ENCODE measurements at regions not wholly inside any gene's neighbourhood (a gene's known extent, or its start where the extent isn't known, plus 50 kb on each side); places are given as distances from the start of the nearest gene placed in this dataset.

DNA sequence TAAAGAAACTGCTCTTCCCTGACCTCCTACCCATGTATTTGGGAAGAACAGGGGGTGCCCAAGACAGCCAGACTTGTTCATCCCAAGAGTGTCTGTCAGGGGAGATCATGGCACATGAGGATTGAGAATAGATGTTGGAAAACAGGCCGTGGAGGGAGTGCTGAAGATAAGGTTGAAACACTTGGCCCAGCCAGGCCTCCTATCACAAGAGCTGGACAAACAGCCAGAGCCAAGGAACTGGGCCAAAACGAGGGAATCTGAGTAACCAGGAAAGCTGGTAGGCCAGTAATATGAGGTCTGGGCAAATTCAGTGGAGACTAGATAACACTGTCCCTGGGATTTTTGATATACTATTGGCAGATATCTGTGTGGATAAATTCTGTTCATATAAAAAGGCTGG, 161.7 kb downstream of the TMX1 start:
- POLR2A ChIA-PET = no interaction called here
- no peaks in the 10 kb centered on the region; the same call in none of the 2 replicates for H3K79me2 ChIP-seq (ENCODE audit: insufficient read depth)
- no peaks in the 10 kb centered on the region for H3K27me3 ChIP-seq (ENCODE audit: insufficient read depth)
- no peak for DNase-seq
- no peaks in the 10 kb centered on the region for H3K36me3 ChIP-seq (replicated peaks in 1 of 2; ENCODE audit: control insufficient read depth in 1 of 2, insufficient read depth in 2 of 2, low read length in 1 of 2)
- no peaks in the 10 kb centered on the region for H3K9me3 ChIP-seq
- no peak overlapping the region for H3K4me2 ChIP-seq
- CTCF ChIA-PET = no interaction called here
- H3K4me1 ChIP-seq (ENCODE audit: control insufficient read depth in 1 of 2, insufficient read depth in 2 of 2, low read depth in 1 of 2, low read length in 1 of 2) = peaks cover 7 to 24% of the 10 kb centered on the region in 2 experiments
- WGBS (ENCODE audit: low lambda C conversion rate) = 82% methylated on average over 2 of the region's 2 CpGs
- no peak overlapping the region for H2AFZ ChIP-seq (ENCODE audit: low read depth)
- no peak for TF ChIP-seq GABPA (IDR thresholded peaks at IDR 0.05; ENCODE audit: low read depth)
- TF ChIP-seq SMC3 (IDR thresholded peaks at IDR 0.05; ENCODE audit: low read depth, low read length) = no peak
- no peak for TF ChIP-seq YY1 (IDR thresholded peaks at IDR 0.05; ENCODE audit: low read depth)
- TF ChIP-seq SIN3A (IDR thresholded peaks at IDR 0.05; ENCODE audit: borderline replicate concordance, low read depth, low read length) = no peak
- no peak overlapping the region for H3K27ac ChIP-seq (ENCODE audit: low read depth in 2 of 2, low read length in 1 of 2)
- peaks cover 28% of the 10 kb centered on the region for H3F3A ChIP-seq (replicated peaks; ENCODE audit: insufficient read depth)
- no peak overlapping the region for H3K4me3 ChIP-seq (ENCODE audit: low read depth in 2 of 2, low read length in 1 of 2)
- H3K9me2 ChIP-seq = no peaks in the 10 kb centered on the region
- H3K9ac ChIP-seq = no peak overlapping the region
- no peaks in the 10 kb centered on the region for H4K20me1 ChIP-seq (ENCODE audit: insufficient read depth)

- Histone ChIP-seq H3K27me3 (ENCODE audit: insufficient read depth) (no peaks in the 10 kb centered on the region), H3K9ac (no peak overlapping the region), H2AFZ (ENCODE audit: low read depth) (no peak overlapping the region), H3K4me2 (no peak overlapping the region), H4K20me1 (ENCODE audit: insufficient read depth) (no peaks in the 10 kb centered on the region), H3K36me3 (replicated peaks in 1 of 2; ENCODE audit: control insufficient read depth in 1 of 2, insufficient read depth in 2 of 2, low read length in 1 of 2) (no peaks in the 10 kb centered on the region), H3K27ac (ENCODE audit: low read depth in 2 of 2, low read length in 1 of 2) (no peak overlapping the region), H3K9me2 (no peaks in the 10 kb centered on the region), H3K4me3 (ENCODE audit: low read depth in 2 of 2, low read length in 1 of 2) (no peak overlapping the region), H3K79me2 (ENCODE audit: insufficient read depth) (no peaks in the 10 kb centered on the region; the same call in 1 of the 2 replicates), H3F3A (replicated peaks; ENCODE audit: insufficient read depth) (no peaks in the 10 kb centered on the region), H3K9me3 (no peaks in the 10 kb centered on the region), H3K4me1 (ENCODE audit: control insufficient read depth in 1 of 2, insufficient read depth in 2 of 2, low read depth in 1 of 2, low read length in 1 of 2) (no peaks in the 10 kb centered on the region; a peak in 1 of 4 replicates)
- POLR2A ChIA-PET = no interaction called here
- no peak for DNase-seq
- 87% methylated on average over 3 of the region's 3 CpGs for WGBS (ENCODE audit: low lambda C conversion rate)
- CTCF ChIA-PET = no interaction called here
- no peak for TF ChIP-seq JUND (IDR thresholded peaks at IDR 0.05)
- TF ChIP-seq ELF1 (IDR thresholded peaks at IDR 0.05) = no peak
- TF ChIP-seq GABPA (IDR thresholded peaks at IDR 0.05; ENCODE audit: low read depth) = no peak
- TF ChIP-seq GATA2 (CRISPR knock-in tag; IDR thresholded peaks at IDR 0.05) = no peak
- TF ChIP-seq REST (IDR thresholded peaks at IDR 0.05; ENCODE audit: low read depth, low read length) = no peak
- no peak for TF ChIP-seq EZH2phosphoT487 (IDR thresholded peaks at IDR 0.05; ENCODE audit: borderline replicate concordance, low read depth)
- no peak for TF ChIP-seq FOSL2 (IDR thresholded peaks at IDR 0.05; ENCODE audit: borderline replicate concordance, low read depth)
- no peak for TF ChIP-seq MEF2A (IDR thresholded peaks at IDR 0.05; ENCODE audit: borderline replicate concordance, low read depth)
- no peak for TF ChIP-seq NFIC (IDR thresholded peaks at IDR 0.05; ENCODE audit: borderline replicate concordance)
- no peak for TF ChIP-seq TAF1 (IDR thresholded peaks at IDR 0.05; ENCODE audit: borderline replicate concordance, low read depth, low read length)
- TF ChIP-seq, protein P1, sequence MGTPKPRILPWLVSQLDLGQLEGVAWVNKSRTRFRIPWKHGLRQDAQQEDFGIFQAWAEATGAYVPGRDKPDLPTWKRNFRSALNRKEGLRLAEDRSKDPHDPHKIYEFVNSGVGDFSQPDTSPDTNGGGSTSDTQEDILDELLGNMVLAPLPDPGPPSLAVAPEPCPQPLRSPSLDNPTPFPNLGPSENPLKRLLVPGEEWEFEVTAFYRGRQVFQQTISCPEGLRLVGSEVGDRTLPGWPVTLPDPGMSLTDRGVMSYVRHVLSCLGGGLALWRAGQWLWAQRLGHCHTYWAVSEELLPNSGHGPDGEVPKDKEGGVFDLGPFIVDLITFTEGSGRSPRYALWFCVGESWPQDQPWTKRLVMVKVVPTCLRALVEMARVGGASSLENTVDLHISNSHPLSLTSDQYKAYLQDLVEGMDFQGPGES (IDR thresholded peaks at IDR 0.05; ENCODE audit: low read depth, low read length) = no peak
- TF ChIP-seq SIN3A (IDR thresholded peaks at IDR 0.05; ENCODE audit: borderline replicate concordance, low read depth, low read length) = no peak
- no peak for TF ChIP-seq YY1 (IDR thresholded peaks at IDR 0.05; ENCODE audit: low read depth)
- no peak for TF ChIP-seq FOXM1 (IDR thresholded peaks at IDR 0.05; ENCODE audit: low read depth)
- TF ChIP-seq, protein P2, sequence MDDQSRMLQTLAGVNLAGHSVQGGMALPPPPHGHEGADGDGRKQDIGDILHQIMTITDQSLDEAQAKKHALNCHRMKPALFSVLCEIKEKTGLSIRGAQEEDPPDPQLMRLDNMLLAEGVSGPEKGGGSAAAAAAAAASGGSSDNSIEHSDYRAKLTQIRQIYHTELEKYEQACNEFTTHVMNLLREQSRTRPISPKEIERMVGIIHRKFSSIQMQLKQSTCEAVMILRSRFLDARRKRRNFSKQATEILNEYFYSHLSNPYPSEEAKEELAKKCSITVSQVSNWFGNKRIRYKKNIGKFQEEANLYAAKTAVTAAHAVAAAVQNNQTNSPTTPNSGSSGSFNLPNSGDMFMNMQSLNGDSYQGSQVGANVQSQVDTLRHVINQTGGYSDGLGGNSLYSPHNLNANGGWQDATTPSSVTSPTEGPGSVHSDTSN (IDR thresholded peaks at IDR 0.05) = no peak
Measured at GRCh38 chr14:51410897-51411296, 170.8 kb downstream of the TMX1 start.

Data from SK-N-SH (cell line).